GM12864 (cell line): ENCODE measurements at regions not wholly inside any gene's neighbourhood (a gene's known extent, or its start where the extent isn't known, plus 50 kb on each side); places are given as distances from the start of the nearest gene placed in this dataset.
A peak's percentile ranks its signal among the peaks of the same experiment; 100 is the strongest.

Source experiments
- DNase-seq: peaks from one replicate; pipeline ENCODE4 v3.0.0-alpha.2; 2011; ENCODE audit warnings: low read depth
- H3K4me3 ChIP-seq: 2 replicates; pipeline ENCODE4 v1.5.1; 2011; ENCODE audit warnings: mild to moderate bottlenecking, low read depth, low read length, control low read depth
- CTCF ChIP-seq: IDR thresholded peaks from 2 replicates; pipeline ENCODE4 v1.5.1; 2011; ENCODE audit warnings: low read depth, mild to moderate bottlenecking, moderate library complexity, low read length, control low read depth, inconsistent platforms; ENCODE audit errors: missing control alignments

GRCh38 chr14:73786636-73787485 is 64.8 kb upstream of the PTGR2 start:
- H3K4me3 ChIP-seq, result peak overlapping the region; percentile 80
- no peak for TF ChIP-seq CTCF
- DNase-seq, result no peak

- DNase-seq, result no peak
- TF ChIP-seq CTCF, result peak; percentile 31
- peak overlapping the region; percentile 80 for H3K4me3 ChIP-seq
Observed at GRCh38 chr14:73785834-73786635, 65.6 kb upstream of the PTGR2 start.

GRCh38 chr14:73785336-73785833 is 66.2 kb upstream of the PTGR2 start:
- no peak for DNase-seq
- H3K4me3 ChIP-seq, result peak overlapping the region; percentile 80
- no peak for TF ChIP-seq CTCF

- no peak for DNase-seq
- no peak for TF ChIP-seq CTCF
- H3K4me3 ChIP-seq, result peak overlapping the region; percentile 80
Observed at GRCh38 chr14:73784988-73785313, 66.7 kb upstream of the PTGR2 start.

- no peak for TF ChIP-seq CTCF
- peak overlapping the region; percentile 80 for H3K4me3 ChIP-seq
- no peak for DNase-seq
Observed at GRCh38 chr14:73784181-73784987, 67.2 kb upstream of the PTGR2 start.

- no peak overlapping the region for H3K4me3 ChIP-seq
- DNase-seq, result no peak
Observed at GRCh38 chr14:73783107-73783727, 68.4 kb upstream of the PTGR2 start.

More at GRCh38 chr14:73783107-73783727, 68.4 kb upstream of the PTGR2 start:
- TF ChIP-seq CTCF, result no peak
